SW480 (cell line): ENCODE measurements at regions not wholly inside any gene's neighbourhood (a gene's known extent, or its start where the extent isn't known, plus 50 kb on each side); places are given as distances from the start of the nearest gene placed in this dataset.
"Not testable (repeated sequence)": the region's sequence is repeated elsewhere in the genome, so short reads cannot be mapped to it uniquely, and the experiment has no call there.

Source experiments
- DNase-seq: peaks from one replicate; pipeline ENCODE4 v3.0.0-alpha.2; 2016; ENCODE audit warnings: low spot score

- DNase-seq: no peak
Measured at GRCh38 chr9:16278326-16278999, 592.0 kb downstream of the BNC2 start.

DNA sequence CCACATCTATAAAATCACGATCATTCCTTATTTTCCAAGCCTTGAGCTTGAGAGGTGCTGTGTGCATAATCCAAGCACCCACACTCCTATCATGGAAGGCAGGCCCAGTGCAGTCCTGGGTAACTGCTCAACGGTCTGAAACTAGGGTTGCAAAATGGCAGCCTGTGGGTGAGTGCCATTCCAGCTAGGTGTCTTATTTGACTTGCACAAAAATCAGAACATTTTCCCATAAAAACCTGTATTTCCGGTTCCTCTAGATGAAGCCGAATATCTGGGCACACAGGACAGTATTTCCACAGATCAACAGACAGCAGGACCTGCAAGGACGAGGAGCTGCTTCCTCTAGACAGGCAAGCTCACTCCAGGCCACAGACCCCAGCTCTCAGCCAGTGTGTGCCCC is 588.8 kb downstream of the BNC2 start:
- DNase-seq: no peak

DNA sequence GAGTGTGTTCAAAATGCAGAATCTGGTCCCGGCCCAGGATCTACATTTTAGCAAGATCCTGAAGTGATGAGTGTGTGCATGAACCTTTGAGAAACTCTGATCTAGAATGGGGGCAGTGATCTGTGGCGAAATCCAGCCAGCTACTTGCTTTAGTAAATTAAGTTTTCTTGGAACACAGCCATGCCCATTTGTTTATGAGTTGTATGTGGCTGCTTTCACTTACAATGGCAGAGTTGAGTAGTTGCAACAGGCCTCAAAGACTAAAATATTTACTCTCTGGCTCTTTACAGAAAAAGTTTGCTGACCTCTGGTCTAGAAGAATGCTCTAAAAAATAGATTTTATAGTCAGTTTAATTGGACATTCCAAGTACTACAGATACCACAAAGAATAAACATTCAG is 588.3 kb downstream of the BNC2 start:
- DNase-seq: no peak

DNA sequence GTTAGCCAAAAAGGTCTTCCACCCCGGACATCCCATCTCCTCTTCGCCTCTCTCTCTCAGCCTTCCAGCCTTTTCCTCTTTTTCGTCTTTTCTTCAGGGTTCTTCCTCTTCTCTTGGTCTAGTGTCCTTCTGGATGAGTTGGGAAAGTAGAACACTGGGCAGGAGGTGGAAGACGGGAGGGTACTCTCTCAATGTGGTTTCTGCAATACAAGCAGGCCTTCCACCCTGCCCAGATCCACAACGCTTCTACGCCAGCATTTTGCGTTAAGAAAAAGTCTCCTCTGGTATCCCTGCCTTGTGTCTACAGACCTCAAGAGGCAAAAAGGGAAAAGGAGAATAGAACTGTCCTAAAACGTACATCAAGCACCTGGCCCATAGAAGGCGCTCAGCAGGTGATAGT is 587.8 kb downstream of the BNC2 start:
- DNase-seq: no peak

DNA sequence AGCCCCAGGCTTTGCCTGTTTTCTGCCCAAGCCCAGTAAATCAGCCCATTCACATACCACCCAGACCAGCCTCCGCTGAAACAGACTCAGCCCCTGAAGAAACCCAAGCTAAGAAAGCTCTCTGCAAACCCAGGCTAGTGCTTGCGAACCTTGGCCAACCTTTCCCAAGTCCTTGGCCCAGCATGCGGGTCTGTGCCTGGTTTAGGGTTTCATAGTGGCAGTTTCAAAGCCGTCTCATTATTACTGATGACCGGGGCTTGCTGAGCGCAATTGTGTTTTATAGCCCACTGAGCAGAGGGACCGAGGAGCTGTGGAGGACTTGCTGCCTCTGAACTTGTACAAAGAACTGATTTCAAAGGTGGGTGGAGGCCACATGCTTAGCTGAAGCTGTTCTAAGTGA is 584.3 kb downstream of the BNC2 start:
- DNase-seq: no peak

- no peak for DNase-seq
Measured at GRCh38 chr9:16289639-16290038, 580.8 kb downstream of the BNC2 start.

DNA sequence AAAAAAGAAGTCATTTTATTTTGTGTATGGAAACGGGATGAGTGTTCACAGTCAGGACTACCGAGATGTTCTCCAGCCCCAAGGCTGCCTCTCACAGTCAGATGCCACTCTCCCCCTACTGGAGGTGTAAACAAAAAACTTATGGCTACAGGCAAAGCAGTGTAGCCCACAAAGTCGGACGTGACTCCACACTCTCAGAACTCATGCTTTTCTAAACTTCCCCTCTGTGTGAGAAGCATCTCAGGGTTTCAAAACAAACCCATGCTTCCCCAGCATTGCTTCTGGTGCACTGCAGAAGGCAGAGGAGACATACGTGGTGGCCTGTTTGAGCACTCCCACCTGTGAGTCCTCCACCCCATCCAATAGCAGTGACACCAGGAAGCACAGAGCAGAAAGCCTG is 580.3 kb downstream of the BNC2 start:
- no peak for DNase-seq

DNA sequence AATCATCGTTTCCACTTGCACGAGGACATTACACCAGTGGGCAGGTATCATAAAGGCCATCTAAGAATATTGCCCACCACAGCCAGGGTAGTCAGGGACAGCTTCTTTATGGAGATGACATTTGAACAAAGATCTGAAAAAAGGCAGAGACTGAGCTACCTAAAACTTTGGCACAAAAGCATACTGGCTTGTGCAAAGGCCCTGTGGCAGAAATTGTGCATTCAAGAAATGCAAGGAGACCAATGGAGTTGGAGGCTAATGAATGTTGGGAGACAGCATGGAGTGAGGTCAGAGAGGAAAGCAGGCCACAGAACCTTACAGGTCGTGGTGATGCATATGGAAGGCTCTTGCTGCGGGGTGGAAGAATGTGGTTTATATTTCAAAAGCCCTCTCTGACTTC is 578.5 kb downstream of the BNC2 start:
- no peak for DNase-seq

DNA sequence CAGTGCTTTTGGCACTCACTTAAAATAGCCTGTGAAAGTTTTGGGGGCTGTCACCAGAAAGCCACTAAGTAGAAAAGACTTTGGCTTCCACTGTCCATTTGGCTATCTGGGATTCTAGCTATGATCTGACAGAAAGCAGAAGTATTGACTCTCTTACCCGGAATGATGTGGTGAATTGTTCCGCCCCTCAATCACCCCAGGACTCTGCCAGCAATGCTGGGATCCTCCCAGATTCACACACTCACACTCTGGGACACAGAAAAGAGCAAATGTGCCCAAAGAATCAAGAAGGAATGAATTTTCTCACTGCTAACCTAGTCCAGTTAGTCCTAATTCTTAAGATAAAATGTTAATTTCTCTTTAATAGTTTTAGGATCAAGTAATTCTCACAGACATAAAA is 576.9 kb downstream of the BNC2 start:
- no peak for DNase-seq

DNA sequence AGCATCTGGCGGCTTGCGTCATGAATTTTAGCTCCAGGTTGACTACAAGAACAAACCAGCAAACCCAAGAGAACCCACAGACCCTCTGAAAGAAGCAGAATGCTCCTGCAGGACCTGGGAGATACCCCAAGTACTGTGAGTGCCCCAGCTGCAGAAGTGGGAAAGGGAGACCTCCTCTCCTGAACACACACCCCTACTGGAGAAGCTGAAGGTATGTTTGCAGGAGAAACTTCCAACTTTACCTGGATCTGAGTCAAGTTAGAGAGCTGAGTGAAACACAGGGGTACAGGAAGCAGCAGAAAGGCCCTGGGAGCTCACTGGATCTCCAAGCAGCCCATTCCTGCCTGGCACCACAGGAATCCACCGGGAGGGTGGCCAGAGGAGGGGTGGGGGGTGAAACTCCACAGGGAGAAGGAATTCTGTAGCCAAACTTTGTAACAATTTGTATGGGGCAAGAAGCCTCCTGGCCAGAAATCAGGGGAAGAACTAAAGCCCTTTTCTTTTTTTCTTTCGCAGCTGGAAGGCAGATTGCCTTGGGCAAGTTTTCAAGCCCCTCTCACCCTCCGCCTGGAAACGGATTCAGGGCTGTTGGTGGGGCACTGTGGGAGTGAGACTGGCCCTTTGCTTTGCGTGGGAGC is 576.2 kb downstream of the BNC2 start:
- DNase-seq: no peak

- not testable (repeated sequence) for DNase-seq
Measured at GRCh38 chr9:16294940-16295339, 575.5 kb downstream of the BNC2 start.

DNA sequence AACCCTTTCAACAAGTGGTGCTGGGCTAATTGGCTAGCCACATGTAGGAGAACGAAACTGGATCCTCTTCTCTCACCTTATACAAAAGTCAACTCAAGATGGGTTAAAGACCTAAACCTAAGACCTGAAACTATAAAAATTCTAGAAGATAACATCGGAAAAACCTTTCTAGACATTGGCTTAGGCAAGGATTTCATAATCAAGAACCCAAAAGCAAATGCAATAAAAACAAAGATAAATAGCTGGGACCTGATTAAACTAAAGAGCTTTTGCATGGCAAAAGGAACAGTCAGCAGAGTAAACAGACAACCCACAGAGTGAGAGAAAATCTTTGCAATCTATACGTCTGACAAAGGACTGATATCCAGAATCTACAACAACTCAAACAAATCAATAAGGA is 571.1 kb downstream of the BNC2 start:
- DNase-seq: not testable (repeated sequence)

GRCh38 chr9:16303506-16303905 is 567.0 kb downstream of the BNC2 start:
- DNase-seq: no peak

DNA sequence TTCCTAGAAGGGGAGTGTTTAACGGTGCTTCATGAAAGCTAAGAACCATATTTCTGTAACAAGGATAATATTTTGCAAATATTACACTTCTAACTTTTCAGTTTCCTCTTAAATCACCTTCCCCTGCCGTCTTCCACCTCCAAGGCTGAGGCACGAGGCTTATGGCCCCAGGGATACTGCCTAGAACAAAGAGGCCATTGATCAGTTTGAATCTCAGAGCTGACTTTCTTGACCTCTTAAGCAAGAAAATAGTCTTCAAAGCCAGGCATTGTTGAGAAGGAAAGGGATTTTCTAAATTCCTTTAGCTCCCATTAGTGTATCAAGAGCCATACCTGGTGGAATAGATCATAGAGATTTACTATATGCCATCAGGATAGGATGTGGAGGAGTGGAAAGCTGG is 566.2 kb downstream of the BNC2 start:
- DNase-seq: no peak

DNA sequence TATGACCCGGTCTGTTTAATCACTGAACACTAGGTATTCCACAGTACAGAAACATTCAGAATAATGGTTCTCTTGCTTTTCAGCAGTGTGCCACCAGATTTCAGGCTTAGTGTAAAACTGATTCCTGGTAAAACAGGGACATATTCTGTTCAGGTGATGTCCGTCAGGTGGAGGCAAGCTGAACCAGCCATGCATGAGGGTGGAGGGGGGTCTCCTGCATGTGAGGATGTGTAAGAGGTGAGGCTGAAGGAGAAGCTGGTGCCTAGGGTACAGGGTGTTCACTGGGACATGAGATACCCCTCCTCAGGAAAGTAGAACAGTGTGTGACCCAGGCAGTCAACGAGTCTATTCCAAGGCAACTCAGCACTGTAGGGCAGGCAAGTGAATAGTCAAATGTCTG is 563.9 kb downstream of the BNC2 start:
- no peak for DNase-seq

- no peak for DNase-seq
Measured at GRCh38 chr9:16307626-16308195, 562.8 kb downstream of the BNC2 start.

GRCh38 chr9:16308645-16309044 is 561.8 kb downstream of the BNC2 start:
- DNase-seq: no peak

DNA sequence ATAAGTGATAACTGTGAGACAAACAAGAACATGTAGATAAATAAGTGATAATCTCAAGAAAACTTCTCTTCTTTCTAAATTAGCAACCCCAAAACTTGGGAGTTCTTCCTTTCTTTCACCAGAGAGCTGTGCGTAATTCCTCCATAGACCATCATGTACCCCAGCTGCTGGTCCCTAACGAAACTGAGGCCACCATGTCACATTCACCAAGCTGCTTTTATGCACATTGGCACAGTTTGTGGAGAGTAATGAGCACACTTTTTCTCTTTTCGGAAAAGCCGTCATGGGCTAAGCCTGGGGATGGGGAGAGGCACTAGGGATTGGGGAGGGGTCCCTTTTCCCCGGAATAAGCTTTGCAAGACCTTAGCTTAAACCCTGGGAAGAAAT is 561.4 kb downstream of the BNC2 start:
- DNase-seq: no peak

- no peak for DNase-seq
Measured at GRCh38 chr9:16309469-16310271, 560.8 kb downstream of the BNC2 start.

GRCh38 chr9:16310278-16311110 is 560.0 kb downstream of the BNC2 start:
- DNase-seq: no peak

- no peak for DNase-seq
Measured at GRCh38 chr9:16312116-16312515, 558.4 kb downstream of the BNC2 start.

DNA sequence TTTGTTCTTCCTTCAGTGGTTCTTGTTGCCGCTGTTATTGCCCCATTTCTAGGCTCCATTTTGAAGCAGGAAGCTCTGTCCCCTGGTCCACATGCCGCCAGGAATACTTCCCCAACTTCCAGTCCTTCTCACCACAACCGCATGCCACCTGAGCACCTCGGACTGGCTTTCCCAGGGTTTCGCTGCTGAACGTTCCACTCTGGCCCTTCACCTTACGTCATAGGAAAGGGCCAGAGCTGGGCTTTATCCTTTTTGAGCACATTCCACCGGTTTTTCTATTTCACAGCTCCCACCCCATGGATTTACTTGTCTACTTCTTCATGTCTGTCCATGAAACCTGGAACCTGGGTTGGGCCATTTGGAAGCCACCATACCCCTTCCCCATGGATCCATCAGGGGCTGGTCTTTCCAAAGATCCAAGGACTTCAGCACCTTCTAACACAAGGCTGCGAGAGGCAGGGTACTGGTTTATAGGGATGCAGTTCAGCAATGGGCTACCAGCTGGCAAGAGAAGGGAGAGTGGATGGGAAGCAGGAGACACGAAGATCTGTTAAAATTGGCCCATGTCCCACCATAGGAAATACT is 557.4 kb downstream of the BNC2 start:
- DNase-seq: no peak
